ENCODE measurements at regions not wholly inside any gene's neighbourhood (a gene's known extent, or its start where the extent isn't known, plus 50 kb on each side); places are given as distances from the start of the nearest gene placed in this dataset.
"Not testable (repeated sequence)": the region's sequence is repeated elsewhere in the genome, so short reads cannot be mapped to it uniquely, and the experiment has no call there.

GRCh38 chr18:34400834-34401233, 176.1 kb upstream of the NOL4 start:
- no peak overlapping the region for H3K9ac ChIP-seq (ENCODE audit: low read length)
- no peaks in the 10 kb centered on the region for H3K27me3 ChIP-seq (replicated peaks; ENCODE audit: control insufficient read depth, insufficient read depth, low read length)
- no peak for DNase-seq (ENCODE audit: low read depth)
- H3K36me3 ChIP-seq (ENCODE audit: control insufficient read depth, insufficient read depth, low read length, severe bottlenecking) = no peaks in the 10 kb centered on the region
- no peak overlapping the region for H3K4me3 ChIP-seq (ENCODE audit: low read length)
- no peaks in the 10 kb centered on the region for H3K4me1 ChIP-seq (ENCODE audit: control insufficient read depth, insufficient read depth, low read length)
- no peaks in the 10 kb centered on the region for H3K9me3 ChIP-seq (ENCODE audit: control insufficient read depth, low read length)

GRCh38 chr18:34401775-34402174, 177.1 kb upstream of the NOL4 start:
- DNase-seq (ENCODE audit: low read depth) = no peak
- Histone ChIP-seq H3K27me3 (replicated peaks; ENCODE audit: control insufficient read depth, insufficient read depth, low read length) (no peaks in the 10 kb centered on the region), H3K4me1 (ENCODE audit: control insufficient read depth, insufficient read depth, low read length) (no peaks in the 10 kb centered on the region), H3K9ac (ENCODE audit: low read length) (no peak overlapping the region), H3K4me3 (ENCODE audit: low read length) (no peak overlapping the region), H3K9me3 (ENCODE audit: control insufficient read depth, low read length) (no peaks in the 10 kb centered on the region), H3K36me3 (ENCODE audit: control insufficient read depth, insufficient read depth, low read length, severe bottlenecking) (no peaks in the 10 kb centered on the region)

GRCh38 chr18:34407471-34407870, 182.8 kb upstream of the NOL4 start:
- not testable (repeated sequence) for DNase-seq (ENCODE audit: low read depth); H3K27me3 ChIP-seq (replicated peaks; ENCODE audit: control insufficient read depth, insufficient read depth, low read length); H3K4me1 ChIP-seq (ENCODE audit: control insufficient read depth, insufficient read depth, low read length); H3K9me3 ChIP-seq (ENCODE audit: control insufficient read depth, low read length); H3K9ac ChIP-seq (ENCODE audit: low read length); H3K4me3 ChIP-seq (ENCODE audit: low read length); H3K36me3 ChIP-seq (ENCODE audit: control insufficient read depth, insufficient read depth, low read length, severe bottlenecking)

GRCh38 chr18:34411952-34412351, 187.2 kb upstream of the NOL4 start:
- no peaks in the 10 kb centered on the region for H3K36me3 ChIP-seq (ENCODE audit: control insufficient read depth, insufficient read depth, low read length, severe bottlenecking)
- no peaks in the 10 kb centered on the region for H3K4me1 ChIP-seq (ENCODE audit: control insufficient read depth, insufficient read depth, low read length)
- H3K27me3 ChIP-seq (replicated peaks; ENCODE audit: control insufficient read depth, insufficient read depth, low read length) = no peaks in the 10 kb centered on the region
- no peak for DNase-seq (ENCODE audit: low read depth)
- no peak overlapping the region for H3K4me3 ChIP-seq (ENCODE audit: low read length)
- H3K9me3 ChIP-seq (ENCODE audit: control insufficient read depth, low read length) = no peaks in the 10 kb centered on the region
- no peak overlapping the region for H3K9ac ChIP-seq (ENCODE audit: low read length)

- Histone ChIP-seq H3K27me3 (replicated peaks; ENCODE audit: control insufficient read depth, insufficient read depth, low read length) (no peaks in the 10 kb centered on the region), H3K4me1 (ENCODE audit: control insufficient read depth, insufficient read depth, low read length) (no peaks in the 10 kb centered on the region), H3K36me3 (ENCODE audit: control insufficient read depth, insufficient read depth, low read length, severe bottlenecking) (no peaks in the 10 kb centered on the region), H3K9me3 (ENCODE audit: control insufficient read depth, low read length) (peaks cover 4% of the 10 kb centered on the region), H3K9ac (ENCODE audit: low read length) (no peak overlapping the region), H3K4me3 (ENCODE audit: low read length) (no peak overlapping the region)
- no peak for DNase-seq (ENCODE audit: low read depth)
Observed at GRCh38 chr18:34431042-34431441, 206.3 kb upstream of the NOL4 start.

DNA sequence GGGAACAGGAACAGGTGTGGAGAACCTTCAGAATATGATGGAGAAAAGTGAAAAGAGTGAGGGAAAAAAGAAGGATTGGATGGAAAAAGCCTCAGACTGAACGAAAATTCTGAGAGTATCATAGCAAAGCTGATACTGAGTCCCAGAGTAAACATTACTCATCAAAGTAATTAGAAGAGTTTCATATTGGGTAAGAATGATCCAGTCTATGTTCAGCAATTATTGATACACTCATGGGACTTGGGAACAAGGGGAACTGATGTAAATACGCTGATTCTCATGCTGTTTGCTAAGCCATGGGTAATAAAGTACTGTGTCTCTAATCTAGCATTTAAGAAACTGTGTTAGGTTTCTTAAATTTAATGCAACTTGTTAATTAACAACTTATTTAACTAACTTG, 219.9 kb upstream of the NOL4 start:
- Histone ChIP-seq H3K4me1 (ENCODE audit: control insufficient read depth, insufficient read depth, low read length) (no peaks in the 10 kb centered on the region), H3K36me3 (ENCODE audit: control insufficient read depth, insufficient read depth, low read length, severe bottlenecking) (no peaks in the 10 kb centered on the region), H3K9ac (ENCODE audit: low read length) (no peak overlapping the region), H3K4me3 (ENCODE audit: low read length) (no peak overlapping the region), H3K9me3 (ENCODE audit: control insufficient read depth, low read length) (peaks cover 29% of the 10 kb centered on the region), H3K27me3 (replicated peaks; ENCODE audit: control insufficient read depth, insufficient read depth, low read length) (no peaks in the 10 kb centered on the region)
- DNase-seq (ENCODE audit: low read depth) = no peak

- no peak for DNase-seq (ENCODE audit: low read depth)
- Histone ChIP-seq H3K4me3 (ENCODE audit: low read length) (no peak overlapping the region), H3K9ac (ENCODE audit: low read length) (no peak overlapping the region)
Observed at GRCh38 chr18:34448662-34449061, 223.9 kb upstream of the NOL4 start.

GRCh38 chr18:34457761-34458160, 233.0 kb upstream of the NOL4 start:
- Histone ChIP-seq H3K27me3 (replicated peaks; ENCODE audit: control insufficient read depth, insufficient read depth, low read length) (peaks cover under 1% of the 10 kb centered on the region), H3K36me3 (ENCODE audit: control insufficient read depth, insufficient read depth, low read length, severe bottlenecking) (no peaks in the 10 kb centered on the region), H3K9me3 (ENCODE audit: control insufficient read depth, low read length) (no peaks in the 10 kb centered on the region), H3K9ac (ENCODE audit: low read length) (no peak overlapping the region), H3K4me3 (ENCODE audit: low read length) (no peak overlapping the region), H3K4me1 (ENCODE audit: control insufficient read depth, insufficient read depth, low read length) (no peaks in the 10 kb centered on the region)
- DNase-seq (ENCODE audit: low read depth) = no peak

More at GRCh38 chr18:34448662-34449061, 223.9 kb upstream of the NOL4 start:
- no peaks in the 10 kb centered on the region for H3K36me3 ChIP-seq (ENCODE audit: control insufficient read depth, insufficient read depth, low read length, severe bottlenecking)
- no peaks in the 10 kb centered on the region for H3K4me1 ChIP-seq (ENCODE audit: control insufficient read depth, insufficient read depth, low read length)
- H3K9me3 ChIP-seq (ENCODE audit: control insufficient read depth, low read length) = peaks cover 24% of the 10 kb centered on the region
- H3K27me3 ChIP-seq (replicated peaks; ENCODE audit: control insufficient read depth, insufficient read depth, low read length) = peaks cover 5% of the 10 kb centered on the region

GRCh38 chr18:34458410-34458977, 233.8 kb upstream of the NOL4 start:
- Histone ChIP-seq H3K4me3 (ENCODE audit: low read length) (no peak overlapping the region), H3K9ac (ENCODE audit: low read length) (no peak overlapping the region), H3K36me3 (ENCODE audit: control insufficient read depth, insufficient read depth, low read length, severe bottlenecking) (no peaks in the 10 kb centered on the region), H3K4me1 (ENCODE audit: control insufficient read depth, insufficient read depth, low read length) (no peaks in the 10 kb centered on the region), H3K9me3 (ENCODE audit: control insufficient read depth, low read length) (no peaks in the 10 kb centered on the region), H3K27me3 (replicated peaks; ENCODE audit: control insufficient read depth, insufficient read depth, low read length) (no peaks in the 10 kb centered on the region)
- no peak for DNase-seq (ENCODE audit: low read depth)

- Histone ChIP-seq H3K27me3 (replicated peaks; ENCODE audit: control insufficient read depth, insufficient read depth, low read length) (no peaks in the 10 kb centered on the region), H3K4me1 (ENCODE audit: control insufficient read depth, insufficient read depth, low read length) (no peaks in the 10 kb centered on the region), H3K9me3 (ENCODE audit: control insufficient read depth, low read length) (no peaks in the 10 kb centered on the region), H3K4me3 (ENCODE audit: low read length) (no peak overlapping the region), H3K36me3 (ENCODE audit: control insufficient read depth, insufficient read depth, low read length, severe bottlenecking) (no peaks in the 10 kb centered on the region), H3K9ac (ENCODE audit: low read length) (no peak overlapping the region)
- DNase-seq (ENCODE audit: low read depth) = no peak
Observed at GRCh38 chr18:34461266-34461665, 236.6 kb upstream of the NOL4 start.

GRCh38 chr18:34467058-34467457, 242.3 kb upstream of the NOL4 start:
- H3K9me3 ChIP-seq (ENCODE audit: control insufficient read depth, low read length) = no peaks in the 10 kb centered on the region
- no peaks in the 10 kb centered on the region for H3K4me1 ChIP-seq (ENCODE audit: control insufficient read depth, insufficient read depth, low read length)
- no peak for DNase-seq (ENCODE audit: low read depth)
- H3K27me3 ChIP-seq (replicated peaks; ENCODE audit: control insufficient read depth, insufficient read depth, low read length) = no peaks in the 10 kb centered on the region
- no peak overlapping the region for H3K4me3 ChIP-seq (ENCODE audit: low read length)
- no peaks in the 10 kb centered on the region for H3K36me3 ChIP-seq (ENCODE audit: control insufficient read depth, insufficient read depth, low read length, severe bottlenecking)
- H3K9ac ChIP-seq (ENCODE audit: low read length) = no peak overlapping the region

- no peak overlapping the region for H3K9ac ChIP-seq (ENCODE audit: low read length)
- H3K9me3 ChIP-seq (ENCODE audit: control insufficient read depth, low read length) = no peaks in the 10 kb centered on the region
- H3K27me3 ChIP-seq (replicated peaks; ENCODE audit: control insufficient read depth, insufficient read depth, low read length) = no peaks in the 10 kb centered on the region
- H3K4me3 ChIP-seq (ENCODE audit: low read length) = no peak overlapping the region
- no peaks in the 10 kb centered on the region for H3K36me3 ChIP-seq (ENCODE audit: control insufficient read depth, insufficient read depth, low read length, severe bottlenecking)
- no peaks in the 10 kb centered on the region for H3K4me1 ChIP-seq (ENCODE audit: control insufficient read depth, insufficient read depth, low read length)
- no peak for DNase-seq (ENCODE audit: low read depth)
Observed at GRCh38 chr18:34480162-34480700, 229.9 kb upstream of the DTNA start.

All from adipocyte (in vitro differentiated cells).